Endothelial cell (in vitro differentiated cells): ENCODE measurements at regions not wholly inside any gene's neighbourhood (a gene's known extent, or its start where the extent isn't known, plus 50 kb on each side); places are given as distances from the start of the nearest gene placed in this dataset.
"Not testable (repeated sequence)": the region's sequence is repeated elsewhere in the genome, so short reads cannot be mapped to it uniquely, and the experiment has no call there.

ENCODE experiments used
- DNase-seq: peaks from one replicate; pipeline ENCODE4 v3.0.0; 2021; ENCODE audit warnings: low spot score
- H3K27ac Mint-ChIP-seq: one replicate; pipeline ENCODE4 v1.8.0; 2021; ENCODE audit warnings: mixed read lengths, inconsistent platforms; ENCODE audit not compliant: unreplicated experiment
- H3K27me3 Mint-ChIP-seq: one replicate; pipeline ENCODE4 v1.8.0; 2021; ENCODE audit warnings: mild to moderate bottlenecking, moderate library complexity, mixed read lengths, inconsistent platforms; ENCODE audit not compliant: unreplicated experiment
- H3K36me3 Mint-ChIP-seq: one replicate; pipeline ENCODE4 v1.8.0; 2021; ENCODE audit warnings: mild to moderate bottlenecking, low read depth, mixed read lengths, inconsistent platforms; ENCODE audit not compliant: unreplicated experiment
- H3K4me1 Mint-ChIP-seq: one replicate; pipeline ENCODE4 v1.8.0; 2021; ENCODE audit warnings: mild to moderate bottlenecking, mixed read lengths, inconsistent platforms; ENCODE audit not compliant: unreplicated experiment
- H3K4me3 Mint-ChIP-seq: one replicate; pipeline ENCODE4 v1.8.0; 2021; ENCODE audit warnings: mild to moderate bottlenecking, mixed read lengths, inconsistent platforms; ENCODE audit not compliant: unreplicated experiment
- H3K9me3 Mint-ChIP-seq: one replicate; pipeline ENCODE4 v1.8.0; 2021; ENCODE audit warnings: mixed read lengths, inconsistent platforms; ENCODE audit not compliant: unreplicated experiment
- TF ChIP-seq, protein P1 (sequence below): fragments of 200-600 bp; sonication (generic); IDR thresholded peaks from one replicate; pipeline ENCODE4 v1.5.0; 2021; ENCODE audit warnings: antibody characterized with exemption; ENCODE audit not compliant: unreplicated experiment

GRCh38 chr9:33698267-33698666, 97.1 kb upstream of the PRSS3 start:
- no peaks in the 10 kb centered on the region for H3K27me3 Mint-ChIP-seq
- TF ChIP-seq, protein P1, sequence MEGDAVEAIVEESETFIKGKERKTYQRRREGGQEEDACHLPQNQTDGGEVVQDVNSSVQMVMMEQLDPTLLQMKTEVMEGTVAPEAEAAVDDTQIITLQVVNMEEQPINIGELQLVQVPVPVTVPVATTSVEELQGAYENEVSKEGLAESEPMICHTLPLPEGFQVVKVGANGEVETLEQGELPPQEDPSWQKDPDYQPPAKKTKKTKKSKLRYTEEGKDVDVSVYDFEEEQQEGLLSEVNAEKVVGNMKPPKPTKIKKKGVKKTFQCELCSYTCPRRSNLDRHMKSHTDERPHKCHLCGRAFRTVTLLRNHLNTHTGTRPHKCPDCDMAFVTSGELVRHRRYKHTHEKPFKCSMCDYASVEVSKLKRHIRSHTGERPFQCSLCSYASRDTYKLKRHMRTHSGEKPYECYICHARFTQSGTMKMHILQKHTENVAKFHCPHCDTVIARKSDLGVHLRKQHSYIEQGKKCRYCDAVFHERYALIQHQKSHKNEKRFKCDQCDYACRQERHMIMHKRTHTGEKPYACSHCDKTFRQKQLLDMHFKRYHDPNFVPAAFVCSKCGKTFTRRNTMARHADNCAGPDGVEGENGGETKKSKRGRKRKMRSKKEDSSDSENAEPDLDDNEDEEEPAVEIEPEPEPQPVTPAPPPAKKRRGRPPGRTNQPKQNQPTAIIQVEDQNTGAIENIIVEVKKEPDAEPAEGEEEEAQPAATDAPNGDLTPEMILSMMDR, result no peak
- H3K27ac Mint-ChIP-seq, result no peak overlapping the region

DNA sequence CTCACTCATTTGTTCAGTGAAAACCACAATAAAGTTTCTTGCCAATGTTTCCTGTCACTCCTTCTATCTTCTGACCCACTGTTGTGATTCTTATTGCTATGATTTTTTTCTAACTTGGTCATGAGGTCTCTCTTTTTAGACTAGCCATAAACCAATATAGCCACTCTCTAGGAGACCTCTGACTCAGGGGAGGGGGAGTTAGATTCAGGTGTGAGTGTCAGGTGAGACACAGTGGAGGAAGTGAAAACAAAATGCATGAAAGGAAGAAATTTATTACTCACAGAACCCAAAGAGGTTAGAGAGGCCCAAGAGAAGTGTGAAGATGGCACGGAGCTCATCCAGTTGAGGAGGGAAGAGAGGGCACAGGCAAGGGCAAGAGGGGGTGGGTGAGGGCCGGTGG, 94.4 kb upstream of the PRSS3 start:
- H3K36me3 Mint-ChIP-seq, H3K9me3 Mint-ChIP-seq, H3K4me1 Mint-ChIP-seq, DNase-seq, H3K4me3 Mint-ChIP-seq, H3K27me3 Mint-ChIP-seq, H3K27ac Mint-ChIP-seq: not testable (repeated sequence)

More at GRCh38 chr9:33698267-33698666, 97.1 kb upstream of the PRSS3 start:
- DNase-seq, result no peak
- Mint-ChIP-seq H3K9me3 (no peaks in the 10 kb centered on the region), H3K4me3 (no peak overlapping the region), H3K36me3 (no peaks in the 10 kb centered on the region), H3K4me1 (no peaks in the 10 kb centered on the region)

GRCh38 chr9:33703430-33704102, 91.8 kb upstream of the PRSS3 start:
- DNase-seq, result no peak
- Mint-ChIP-seq H3K9me3 (no peaks in the 10 kb centered on the region), H3K27ac (no peak overlapping the region), H3K4me3 (no peak overlapping the region), H3K36me3 (peaks cover 4% of the 10 kb centered on the region), H3K27me3 (no peaks in the 10 kb centered on the region), H3K4me1 (peaks cover 3% of the 10 kb centered on the region)
- TF ChIP-seq, protein P1, result no peak

DNA sequence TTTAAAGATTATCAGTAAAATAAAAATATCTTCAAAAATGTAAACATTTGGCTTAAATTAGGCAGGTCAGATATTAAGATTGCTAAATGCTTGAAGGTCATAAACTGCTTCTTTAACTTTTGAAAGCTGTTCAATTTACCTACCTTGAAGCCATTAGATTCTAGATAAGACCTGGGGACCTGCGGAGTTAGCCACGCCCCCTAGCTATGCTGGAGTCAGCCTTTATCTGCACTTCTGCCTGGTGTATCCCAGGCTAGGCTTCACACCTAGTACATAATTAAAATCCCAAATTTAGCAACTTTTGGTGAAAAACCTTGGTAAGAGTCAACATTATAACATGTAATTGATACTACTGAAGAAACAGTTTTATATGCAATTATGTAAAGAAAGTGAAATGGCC, 89.9 kb upstream of the PRSS3 start:
- DNase-seq, H3K36me3 Mint-ChIP-seq, H3K4me1 Mint-ChIP-seq, H3K4me3 Mint-ChIP-seq, H3K27me3 Mint-ChIP-seq, H3K27ac Mint-ChIP-seq, H3K9me3 Mint-ChIP-seq: not testable (repeated sequence)

DNA sequence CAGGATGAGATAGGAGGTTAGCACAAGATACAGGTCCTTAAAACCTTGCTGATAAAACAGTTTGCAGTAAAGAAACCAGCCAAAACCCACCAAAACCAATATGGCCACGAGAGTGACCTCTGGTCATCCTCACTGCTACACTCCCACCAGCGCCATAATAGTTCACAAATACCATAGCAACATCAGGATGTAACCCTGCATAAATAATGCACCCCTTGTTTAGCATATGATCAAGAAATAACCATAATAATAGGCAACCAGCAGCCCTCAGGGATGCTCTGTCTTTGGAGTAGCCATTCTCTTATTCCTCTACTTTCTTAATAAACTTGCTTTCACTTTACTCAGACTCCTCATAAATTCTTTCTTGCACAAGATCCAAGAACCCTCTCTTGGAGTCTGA, 86.9 kb upstream of the PRSS3 start:
- TF ChIP-seq, protein P1, result no peak
- no peak for DNase-seq
- Mint-ChIP-seq H3K27ac (no peak overlapping the region), H3K36me3 (peaks cover 4% of the 10 kb centered on the region), H3K4me1 (peaks cover 3% of the 10 kb centered on the region), H3K27me3 (no peaks in the 10 kb centered on the region), H3K4me3 (no peak overlapping the region), H3K9me3 (no peaks in the 10 kb centered on the region)

DNA sequence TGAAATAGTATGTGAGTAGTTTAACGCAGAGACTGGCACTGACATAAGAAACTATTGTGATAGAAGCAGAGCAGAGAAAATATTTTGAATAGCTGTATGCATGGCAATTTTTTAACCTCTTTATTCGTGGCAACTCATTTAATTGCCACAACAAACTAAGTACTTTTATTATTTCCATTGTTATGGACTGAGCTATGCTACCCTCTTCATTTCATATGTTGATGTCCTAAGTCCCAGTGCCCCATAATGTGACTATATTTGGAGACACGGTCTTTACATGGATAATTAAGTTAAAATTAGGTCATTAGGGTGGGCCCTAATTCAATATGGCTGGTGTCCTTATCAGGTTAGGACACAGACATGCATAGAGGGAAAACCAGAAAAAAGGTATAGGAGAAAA, 86.1 kb upstream of the PRSS3 start:
- no peaks in the 10 kb centered on the region for H3K9me3 Mint-ChIP-seq
- no peak for DNase-seq
- TF ChIP-seq, protein P1, result no peak
- no peak overlapping the region for H3K27ac Mint-ChIP-seq
- no peaks in the 10 kb centered on the region for H3K4me1 Mint-ChIP-seq
- H3K36me3 Mint-ChIP-seq, result peaks cover 4% of the 10 kb centered on the region
- no peak overlapping the region for H3K4me3 Mint-ChIP-seq
- H3K27me3 Mint-ChIP-seq, result no peaks in the 10 kb centered on the region

- not testable (repeated sequence) for H3K27me3 Mint-ChIP-seq, DNase-seq, H3K4me3 Mint-ChIP-seq, H3K9me3 Mint-ChIP-seq, H3K4me1 Mint-ChIP-seq, H3K36me3 Mint-ChIP-seq, H3K27ac Mint-ChIP-seq
Measured at GRCh38 chr9:33711418-33711817, 83.9 kb upstream of the PRSS3 start.
